K562 (cell line): ENCODE measurements at regions not wholly inside any gene's neighbourhood (a gene's known extent, or its start where the extent isn't known, plus 50 kb on each side); places are given as distances from the start of the nearest gene placed in this dataset.

ENCODE experiments used
- ATAC-seq: fragments of 200-7000 bp; cut with Tn5 transposase; 3 replicates; pipeline ENCODE4 v1.9.1; 2020; ENCODE audit warnings: moderate library complexity
- BruUV-seq: library from RNA; stranded (reverse); fragments of 400-500 nt; replicated peaks from 2 replicates; lab custom pipeline; 2021; lab: Mats Ljungman, UMichigan
- CTCF ChIA-PET: fragments of 300-600 bp; formaldehyde crosslinking; extraction: SDS; loops from one replicate; lab custom pipeline; 2021; ENCODE audit warnings: low intra/inter-chr PET ratio; lab: Yijun Ruan, JAX
- POLR2A ChIA-PET: fragments of 300-600, 350-650 bp; sonication (Branson Sonifier 250); formaldehyde crosslinking; extraction: SDS; loops from one replicate; lab custom pipeline; 2021; ENCODE audit warnings: antibody characterized with exemption, inconsistent platforms; lab: Yijun Ruan, JAX
- DNase-seq, 4 experiments: peaks; one replicate each; pipeline versions ENCODE4 v3.0.0 to v3.0.0-alpha.2; 2011 to 2018; ENCODE audit warnings: low spot score in 3 of 4, mixed read lengths in 3 of 4; ENCODE audit errors: extremely low read depth in 1 of 4
- FAIRE-seq: peaks from 2 replicates; lab custom pipeline; 2011; peaks lifted over from hg19 to GRCh38; lab: Jason Lieb, UNC
- H2AFZ ChIP-seq: 2 replicates; pipeline ENCODE4 v1.6.0; 2011; ENCODE audit warnings: low read depth, low read length, control low read depth, inconsistent platforms
- H3K27ac ChIP-seq: fragments of 200-600 bp; 3 replicates; pipeline ENCODE4 v1.8.0; 2011; ENCODE audit warnings: low read depth, mild to moderate bottlenecking, control low read depth, inconsistent platforms, low read length, moderate library complexity, mixed read lengths; ENCODE audit errors: extremely low read depth
- H3K27me3 ChIP-seq, 2 experiments: fragments of 300-600 bp in 1 of 2; 2 replicates in 1 of 2; 3 replicates in 1 of 2; pipeline versions ENCODE4 v1.6.0 to v1.8.0; 2011; ENCODE audit warnings: inconsistent platforms in 2 of 2, low read length in 2 of 2, mild to moderate bottlenecking in 1 of 2, mixed read lengths in 1 of 2, moderate library complexity in 1 of 2; ENCODE audit not compliant: control insufficient read depth in 2 of 2, insufficient read depth in 2 of 2
- H3K36me3 ChIP-seq: fragments of 300-600 bp; 3 replicates; pipeline ENCODE4 v1.8.0; 2011; ENCODE audit warnings: mild to moderate bottlenecking, low read length, inconsistent platforms; ENCODE audit not compliant: control insufficient read depth, insufficient read depth
- H3K4me1 ChIP-seq, 2 experiments: fragments of 200-600 bp in 1 of 2; replicated peaks in 1 of 2; 2 replicates in 1 of 2; 3 replicates in 1 of 2; pipeline versions ENCODE4 v1.5.1 to v1.8.0; 2011; ENCODE audit warnings: inconsistent platforms in 2 of 2, low read length in 2 of 2, mild to moderate bottlenecking in 1 of 2, mixed read lengths in 1 of 2, moderate library complexity in 1 of 2; ENCODE audit not compliant: control insufficient read depth in 2 of 2, insufficient read depth in 2 of 2
- H3K4me2 ChIP-seq: 2 replicates; pipeline ENCODE4 v1.6.1; 2011; ENCODE audit warnings: low read length, control low read depth, inconsistent platforms, mixed read lengths; ENCODE audit not compliant: insufficient read depth
- H3K4me3 ChIP-seq: fragments of 200-600 bp; sonication (generic), shearing (Covaris generic); 2 replicates; pipeline ENCODE4 v1.5.1; 2016; ENCODE audit warnings: control low read depth, inconsistent platforms
- H3K79me2 ChIP-seq: fragments of 200-600 bp; 3 replicates; pipeline ENCODE4 v1.8.0; 2011; ENCODE audit warnings: low read length, inconsistent platforms; ENCODE audit not compliant: control insufficient read depth, insufficient read depth
- H3K9ac ChIP-seq, 2 experiments: 2 replicates each; pipeline versions ENCODE4 v1.6.0 to v1.6.1; 2011; ENCODE audit warnings: low read depth in 2 of 2, low read length in 2 of 2, control low read depth in 1 of 2, inconsistent platforms in 1 of 2, mild to moderate bottlenecking in 1 of 2, mixed read lengths in 1 of 2; ENCODE audit not compliant: insufficient read depth in 1 of 2
- H3K9me1 ChIP-seq: one replicate; pipeline ENCODE4 v1.6.0; 2011; ENCODE audit warnings: inconsistent platforms, mild to moderate bottlenecking, low read length, moderate library complexity; ENCODE audit not compliant: control insufficient read depth, insufficient read depth
- H3K9me3 ChIP-seq: replicated peaks from 2 replicates; pipeline ENCODE4 v1.5.1; 2011; ENCODE audit warnings: low read depth, low read length, inconsistent platforms; ENCODE audit not compliant: control insufficient read depth, insufficient read depth
- H4K20me1 ChIP-seq: replicated peaks from 2 replicates; pipeline ENCODE4 v1.6.1; 2011; ENCODE audit warnings: low read length, inconsistent platforms, mixed read lengths; ENCODE audit not compliant: control insufficient read depth, insufficient read depth
- BDP1 ChIP-seq: IDR thresholded peaks from 3 replicates; pipeline ENCODE4 v1.6.1; 2011; ENCODE audit not compliant: insufficient read length, insufficient read depth
- ILK ChIP-seq: fragments of 450-650 bp; IDR thresholded peaks from 2 replicates; pipeline ENCODE4 v1.6.1; 2016; ENCODE audit warnings: missing genetic modification characterization, low read depth, mild to moderate bottlenecking, missing compliant biosample characterization, moderate library complexity, borderline replicate concordance
- MAFF ChIP-seq: IDR thresholded peaks from 2 replicates; pipeline ENCODE4 v1.6.1; 2012; ENCODE audit warnings: low read length, improper control_type of control experiment
- MCM3 ChIP-seq: fragments of 450-650 bp; IDR thresholded peaks from 2 replicates; pipeline ENCODE4 v1.6.1; 2016
- MIER1 ChIP-seq: fragments of 450-650 bp; IDR thresholded peaks from 2 replicates; pipeline ENCODE4 v1.6.1; 2016; ENCODE audit warnings: antibody characterized with exemption, mild to moderate bottlenecking, low read depth
- PBX2 ChIP-seq, 2 experiments: IDR thresholded peaks in 1 of 2; conservative IDR thresholded peaks in 1 of 2; 2 replicates each; pipeline ENCODE4 v1.6.1; 2016; ENCODE audit warnings: low read depth in 2 of 2, mild to moderate bottlenecking in 1 of 2, missing compliant biosample characterization in 1 of 2, missing genetic modification characterization in 1 of 2, moderate library complexity in 1 of 2
- PKNOX1 ChIP-seq: fragments of 450-650 bp; IDR thresholded peaks from 2 replicates; pipeline ENCODE4 v1.6.1; 2016
- POLR2AphosphoS2 ChIP-seq: IDR thresholded peaks from 2 replicates; pipeline ENCODE4 v1.6.1; 2012; ENCODE audit warnings: low read length, improper control_type of control experiment
- PREB ChIP-seq: sonication (generic); formaldehyde crosslinking; IDR thresholded peaks from 2 replicates; pipeline ENCODE4 v1.8.1; 2023; ENCODE audit warnings: mild to moderate bottlenecking, missing genetic modification reagents
- RFX7 ChIP-seq: fragments of 250-450 bp; sonication (Bioruptor Pico); IDR thresholded peaks from 2 replicates; pipeline ENCODE4 v1.5.1; 2021; ENCODE audit warnings: mild to moderate bottlenecking
- TAF1 ChIP-seq: IDR thresholded peaks from 2 replicates; pipeline ENCODE4 v1.6.1; 2011; ENCODE audit warnings: mild to moderate bottlenecking, low read length, moderate library complexity; ENCODE audit not compliant: insufficient read depth, control insufficient read depth, severe bottlenecking; ENCODE audit errors: extremely low read depth
- TCF7L2 ChIP-seq: fragments of 150-350 bp; IDR thresholded peaks from 2 replicates; pipeline ENCODE4 v1.6.1; 2016; ENCODE audit warnings: low read depth, mild to moderate bottlenecking, low read length, moderate library complexity
- THRA ChIP-seq: fragments of 450-650 bp; IDR thresholded peaks from 2 replicates; pipeline ENCODE4 v1.6.1; 2017; ENCODE audit warnings: mild to moderate bottlenecking, moderate library complexity
- TRIM24 ChIP-seq, 2 experiments: fragments of 450-650 bp; IDR thresholded peaks; 2 replicates each; pipeline ENCODE4 v1.6.1; 2016
- WHSC1 ChIP-seq: IDR thresholded peaks from one replicate; pipeline ENCODE4 v1.6.1; 2012; ENCODE audit warnings: low read length, control low read depth, inconsistent platforms
- ZNF239 ChIP-seq: fragments of 250-450 bp; sonication (Bioruptor Pico); IDR thresholded peaks from 2 replicates; pipeline ENCODE4 v1.4.0; 2020; ENCODE audit warnings: mild to moderate bottlenecking
- ZNF398 ChIP-seq: fragments of 250-450 bp; sonication (Bioruptor Pico); IDR thresholded peaks from 2 replicates; pipeline ENCODE4 v1.8.0; 2021; ENCODE audit warnings: moderate library complexity, mild to moderate bottlenecking, inconsistent platforms
- WGBS: fragments of 100-300 bp; shearing (Covaris generic); methylation state at CpG from one replicate; pipeline ENCODE4 v1.1.6; 2016; ENCODE audit warnings: low coverage, mixed read lengths; ENCODE audit not compliant: insufficient coverage; ENCODE audit errors: missing lambda C conversion rate; 5-methylcytosine and 5-hydroxymethylcytosine counted together
- in situ Hi-C: fragments of 300-500 bp; cut with MboI; formaldehyde crosslinking; loops from 4 replicates; pipeline ENCODE4 v1.15.0; 2018; ENCODE audit warnings: inconsistent platforms, mixed read lengths
- intact Hi-C: fragments of 100-400 bp; cut with micrococcal nuclease; formaldehyde crosslinking; loops from 2 replicates; pipeline ENCODE4 v1.14.2; 2022

GRCh38 chr5:57402761-57403160 lies 79.8 kb downstream of the ACTBL2 start:
- no peaks in the 10 kb centered on the region for H3K27me3 ChIP-seq
- no peaks in the 10 kb centered on the region for H3K79me2 ChIP-seq
- POLR2A ChIA-PET, result no interaction called here
- no peak for FAIRE-seq
- ATAC-seq, result no peak
- no peaks in the 10 kb centered on the region for H3K4me1 ChIP-seq
- H3K9me1 ChIP-seq, result no peaks in the 10 kb centered on the region
- no peak overlapping the region for H3K4me3 ChIP-seq
- no peaks in the 10 kb centered on the region for H4K20me1 ChIP-seq
- no peaks in the 10 kb centered on the region for H3K36me3 ChIP-seq
- intact Hi-C loops (no loop called here), in situ Hi-C loops (no loop called here)
- no peak overlapping the region for H3K27ac ChIP-seq
- H3K4me2 ChIP-seq, result no peak overlapping the region
- no peak overlapping the region for H3K9ac ChIP-seq
- no peak overlapping the region for H2AFZ ChIP-seq
- no peak for DNase-seq
- CTCF ChIA-PET, result no interaction called here
- no peaks in the 10 kb centered on the region for H3K9me3 ChIP-seq
- WGBS, result 3% methylated on average over 3 of the region's 3 CpGs
- no TSS peak for BruUV-seq
- TF ChIP-seq PKNOX1 (no peak), RFX7 (CRISPR knock-in tag) (no peak), MAFF (no peak), PBX2 (CRISPR knock-in tag; IDR thresholded peaks at IDR 0.05; ENCODE audit: low read depth) (no peak), PBX2 (tag; conservative IDR thresholded peaks at IDR 0.05; ENCODE audit: low read depth) (no peak), TCF7L2 (no peak), MCM3 (no peak), PREB (CRISPR knock-in tag) (no peak), MIER1 (no peak), ILK (tag) (no peak), TAF1 (no peak), BDP1 (no peak), ZNF398 (no peak), ZNF239 (CRISPR knock-in tag) (no peak), POLR2AphosphoS2 (no peak), TRIM24 (IDR thresholded peaks at IDR 0.05) (no peak), THRA (no peak), WHSC1 (no peak)
